ENCODE measurements at regions not wholly inside any gene's neighbourhood (a gene's known extent, or its start where the extent isn't known, plus 50 kb on each side); places are given as distances from the start of the nearest gene placed in this dataset.

GRCh38 chr1:218872928-218873327, 300.8 kb upstream of the LYPLAL1 start:
- DNase-seq (ENCODE audit: low spot score): no peak

- DNase-seq (ENCODE audit: low spot score): peak; percentile 78
Observed at GRCh38 chr1:218874313-218874712, 299.4 kb upstream of the LYPLAL1 start.

GRCh38 chr1:218874801-218875400, 298.8 kb upstream of the LYPLAL1 start:
- DNase-seq (ENCODE audit: low spot score): peak; percentile 72

GRCh38 chr1:218878369-218878768, 295.3 kb upstream of the LYPLAL1 start:
- peak; percentile 50 for DNase-seq (ENCODE audit: low spot score)

GRCh38 chr1:218880484-218881060, 293.1 kb upstream of the LYPLAL1 start:
- no peak for DNase-seq (ENCODE audit: low spot score)

GRCh38 chr1:218882454-218882853, 291.2 kb upstream of the LYPLAL1 start:
- no peak for DNase-seq (ENCODE audit: low spot score)

- DNase-seq (ENCODE audit: low spot score): no peak
Observed at GRCh38 chr1:218886101-218886871, 287.4 kb upstream of the LYPLAL1 start.

GRCh38 chr1:218887141-218887925, 286.3 kb upstream of the LYPLAL1 start:
- no peak for DNase-seq (ENCODE audit: low spot score)

- no peak for DNase-seq (ENCODE audit: low spot score)
Observed at GRCh38 chr1:218890451-218890850, 283.2 kb upstream of the LYPLAL1 start.

- DNase-seq (ENCODE audit: low spot score): no peak
Observed at GRCh38 chr1:218891577-218891976, 282.1 kb upstream of the LYPLAL1 start.

- no peak for DNase-seq (ENCODE audit: low spot score)
Observed at GRCh38 chr1:218895064-218895587, 278.6 kb upstream of the LYPLAL1 start.

- DNase-seq (ENCODE audit: low spot score): no peak
Observed at GRCh38 chr1:218896202-218896601, 277.5 kb upstream of the LYPLAL1 start.

- no peak for DNase-seq (ENCODE audit: low spot score)
Observed at GRCh38 chr1:218898921-218899320, 274.8 kb upstream of the LYPLAL1 start.

GRCh38 chr1:218900615-218901014, 273.1 kb upstream of the LYPLAL1 start:
- DNase-seq (ENCODE audit: low spot score): no peak

GRCh38 chr1:218904416-218904815, 269.3 kb upstream of the LYPLAL1 start:
- no peak for DNase-seq (ENCODE audit: low spot score)

- DNase-seq (ENCODE audit: low spot score): no peak
Observed at GRCh38 chr1:218916720-218917119, 257.0 kb upstream of the LYPLAL1 start.

GRCh38 chr1:218917656-218918055, 256.0 kb upstream of the LYPLAL1 start:
- no peak for DNase-seq (ENCODE audit: low spot score)

GRCh38 chr1:218925777-218926176, 247.9 kb upstream of the LYPLAL1 start:
- no peak for DNase-seq (ENCODE audit: low spot score)

- no peak for DNase-seq (ENCODE audit: low spot score)
Observed at GRCh38 chr1:218926631-218927030, 247.0 kb upstream of the LYPLAL1 start.

GRCh38 chr1:218930000-218930399, 243.7 kb upstream of the LYPLAL1 start:
- DNase-seq (ENCODE audit: low spot score): no peak

- peak; percentile 97 for DNase-seq (ENCODE audit: low spot score)
Observed at GRCh38 chr1:218930472-218931241, 243.0 kb upstream of the LYPLAL1 start.

All from H4 (cell line).